Astrocyte (in vitro differentiated cells and primary cell): ENCODE measurements at regions not wholly inside any gene's neighbourhood (a gene's known extent, or its start where the extent isn't known, plus 50 kb on each side); places are given as distances from the start of the nearest gene placed in this dataset.

Experiments used
- DNase-seq: peaks from one replicate; pipeline ENCODE4 v3.0.0-alpha.2; 2010; ENCODE audit warnings: low read depth
- FAIRE-seq: peaks from 2 replicates; lab custom pipeline; 2011; peaks lifted over from hg19 to GRCh38; lab: Jason Lieb, UNC
- H2AFZ ChIP-seq: 2 replicates; pipeline ENCODE4 v1.6.0; 2012; ENCODE audit warnings: low read depth, low read length, inconsistent platforms
- H3K27ac ChIP-seq: 2 replicates; pipeline ENCODE4 v1.5.1; 2011; ENCODE audit warnings: low read depth, low read length, inconsistent platforms
- H3K27me3 ChIP-seq: 2 replicates; pipeline ENCODE4 v1.6.0; 2011; ENCODE audit warnings: low read length, inconsistent platforms; ENCODE audit not compliant: insufficient read depth
- H3K36me3 ChIP-seq: 2 replicates; pipeline ENCODE4 v1.5.1; 2011; ENCODE audit warnings: low read length, inconsistent platforms; ENCODE audit not compliant: insufficient read depth
- H3K4me1 ChIP-seq: 2 replicates; pipeline ENCODE4 v1.5.1; 2011; ENCODE audit warnings: low read length, inconsistent platforms; ENCODE audit not compliant: insufficient read depth
- H3K4me2 ChIP-seq: 2 replicates; pipeline ENCODE4 v1.6.0; 2012; ENCODE audit warnings: low read length, inconsistent platforms
- H3K4me3 ChIP-seq: 2 replicates; pipeline ENCODE4 v1.5.1; 2011; ENCODE audit warnings: low read depth, mild to moderate bottlenecking, low read length, inconsistent platforms; ENCODE audit not compliant: insufficient read depth
- H3K79me2 ChIP-seq: 2 replicates; pipeline ENCODE4 v1.6.0; 2012; ENCODE audit warnings: mild to moderate bottlenecking, low read length, inconsistent platforms; ENCODE audit not compliant: insufficient read depth
- H3K9ac ChIP-seq: 2 replicates; pipeline ENCODE4 v1.6.0; 2012; ENCODE audit warnings: mild to moderate bottlenecking, low read length, inconsistent platforms
- H3K9me3 ChIP-seq: 2 replicates; pipeline ENCODE4 v1.5.1; 2012; ENCODE audit warnings: low read depth, mild to moderate bottlenecking, low read length, inconsistent platforms; ENCODE audit not compliant: insufficient read depth
- H4K20me1 ChIP-seq: 2 replicates; pipeline ENCODE4 v1.6.0; 2012; ENCODE audit warnings: low read length, inconsistent platforms; ENCODE audit not compliant: insufficient read depth
- H3K27ac Mint-ChIP-seq: one replicate; pipeline ENCODE4 v1.8.0; 2021; ENCODE audit warnings: mild to moderate bottlenecking, mixed read lengths; ENCODE audit not compliant: unreplicated experiment
- H3K27me3 Mint-ChIP-seq: one replicate; pipeline ENCODE4 v1.8.0; 2021; ENCODE audit warnings: low read depth, mixed read lengths; ENCODE audit not compliant: unreplicated experiment
- H3K36me3 Mint-ChIP-seq: one replicate; pipeline ENCODE4 v1.8.0; 2021; ENCODE audit warnings: low read depth, mixed read lengths; ENCODE audit not compliant: unreplicated experiment
- H3K4me1 Mint-ChIP-seq: one replicate; pipeline ENCODE4 v1.8.0; 2021; ENCODE audit warnings: low read depth, mixed read lengths; ENCODE audit not compliant: unreplicated experiment
- H3K4me3 Mint-ChIP-seq: one replicate; pipeline ENCODE4 v1.8.0; 2021; ENCODE audit warnings: mild to moderate bottlenecking, moderate library complexity, mixed read lengths; ENCODE audit not compliant: unreplicated experiment
- H3K9me3 Mint-ChIP-seq: one replicate; pipeline ENCODE4 v1.8.0; 2021; ENCODE audit warnings: mild to moderate bottlenecking, mixed read lengths; ENCODE audit not compliant: unreplicated experiment
- EZH2 ChIP-seq: IDR thresholded peaks from 2 replicates; pipeline ENCODE4 v1.6.1; 2012; ENCODE audit warnings: mild to moderate bottlenecking, low read length, inconsistent platforms; ENCODE audit not compliant: insufficient read depth
- TF ChIP-seq, protein P1 (sequence below): IDR thresholded peaks from 2 replicates; pipeline ENCODE4 v1.5.1; 2011; ENCODE audit warnings: low read depth, mild to moderate bottlenecking, inconsistent platforms, low read length, moderate library complexity; ENCODE audit not compliant: insufficient read depth

DNA sequence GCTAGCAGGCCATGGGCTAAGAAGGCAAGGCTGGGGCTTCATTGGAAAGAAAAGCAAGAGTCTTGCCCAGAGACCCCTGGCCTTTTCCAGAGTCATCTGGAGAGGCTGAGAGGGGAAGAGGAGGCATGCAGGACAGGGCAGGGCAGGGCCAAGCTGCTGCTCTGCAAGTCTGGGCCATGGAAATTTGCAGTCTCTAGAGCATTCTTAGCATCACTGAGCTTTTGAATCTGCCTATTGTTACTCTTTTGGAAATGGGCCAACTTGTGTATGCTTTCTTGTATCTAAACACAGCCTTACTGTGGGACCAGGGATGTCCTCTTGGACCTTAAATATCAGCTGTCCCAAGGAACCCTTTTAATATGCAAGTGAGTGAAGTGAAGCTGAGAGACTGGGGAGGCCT, 560.5 kb downstream of the MID1IP1 start:
- H3K27me3 Mint-ChIP-seq: peaks cover 23% of the 10 kb centered on the region
- Histone ChIP-seq H3K9me3 (no peaks in the 10 kb centered on the region), H3K4me2 (no peak overlapping the region), H2AFZ (no peak overlapping the region), H3K36me3 (no peaks in the 10 kb centered on the region), H3K9ac (no peak overlapping the region), H3K27ac (no peak overlapping the region), H3K27me3 (no peaks in the 10 kb centered on the region), H3K79me2 (no peaks in the 10 kb centered on the region), H3K4me3 (no peak overlapping the region), H3K4me1 (no peaks in the 10 kb centered on the region), H4K20me1 (no peaks in the 10 kb centered on the region)
- no peak overlapping the region for H3K4me3 Mint-ChIP-seq
- H3K36me3 Mint-ChIP-seq: no peaks in the 10 kb centered on the region
- DNase-seq: no peak
- H3K4me1 Mint-ChIP-seq: no peaks in the 10 kb centered on the region
- no peak overlapping the region for H3K27ac Mint-ChIP-seq
- peak; percentile 76 for FAIRE-seq
- TF ChIP-seq, protein P1, sequence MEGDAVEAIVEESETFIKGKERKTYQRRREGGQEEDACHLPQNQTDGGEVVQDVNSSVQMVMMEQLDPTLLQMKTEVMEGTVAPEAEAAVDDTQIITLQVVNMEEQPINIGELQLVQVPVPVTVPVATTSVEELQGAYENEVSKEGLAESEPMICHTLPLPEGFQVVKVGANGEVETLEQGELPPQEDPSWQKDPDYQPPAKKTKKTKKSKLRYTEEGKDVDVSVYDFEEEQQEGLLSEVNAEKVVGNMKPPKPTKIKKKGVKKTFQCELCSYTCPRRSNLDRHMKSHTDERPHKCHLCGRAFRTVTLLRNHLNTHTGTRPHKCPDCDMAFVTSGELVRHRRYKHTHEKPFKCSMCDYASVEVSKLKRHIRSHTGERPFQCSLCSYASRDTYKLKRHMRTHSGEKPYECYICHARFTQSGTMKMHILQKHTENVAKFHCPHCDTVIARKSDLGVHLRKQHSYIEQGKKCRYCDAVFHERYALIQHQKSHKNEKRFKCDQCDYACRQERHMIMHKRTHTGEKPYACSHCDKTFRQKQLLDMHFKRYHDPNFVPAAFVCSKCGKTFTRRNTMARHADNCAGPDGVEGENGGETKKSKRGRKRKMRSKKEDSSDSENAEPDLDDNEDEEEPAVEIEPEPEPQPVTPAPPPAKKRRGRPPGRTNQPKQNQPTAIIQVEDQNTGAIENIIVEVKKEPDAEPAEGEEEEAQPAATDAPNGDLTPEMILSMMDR: no peak
- TF ChIP-seq EZH2: no peak
- no peaks in the 10 kb centered on the region for H3K9me3 Mint-ChIP-seq

DNA sequence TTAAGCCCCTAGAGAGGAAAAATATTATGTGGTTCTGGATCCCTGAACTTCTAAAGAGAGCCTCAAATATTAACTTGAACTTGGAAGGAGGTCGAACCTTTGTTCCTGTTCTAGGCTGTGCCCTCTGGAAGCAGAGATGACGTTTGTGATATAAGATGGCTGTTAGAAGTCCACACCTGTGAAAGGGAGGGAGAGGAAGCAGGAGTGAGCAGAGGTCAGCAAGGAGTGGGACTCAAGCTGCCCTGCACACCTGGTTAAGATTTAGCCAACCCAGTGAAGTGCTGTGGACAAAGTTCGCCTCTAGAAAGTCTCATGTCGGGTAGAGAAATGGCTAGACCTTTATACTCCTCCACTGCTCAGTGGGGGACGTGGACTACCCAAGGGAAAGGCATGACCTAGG, 566.2 kb downstream of the MID1IP1 start:
- DNase-seq (no peak), FAIRE-seq (no peak)
- no peak overlapping the region for H3K27ac ChIP-seq
- H3K9ac ChIP-seq: no peak overlapping the region
- no peaks in the 10 kb centered on the region for H3K4me1 Mint-ChIP-seq
- no peaks in the 10 kb centered on the region for H3K36me3 Mint-ChIP-seq
- H3K27me3 Mint-ChIP-seq: peaks cover 34% of the 10 kb centered on the region
- no peaks in the 10 kb centered on the region for H3K9me3 ChIP-seq
- no peak overlapping the region for H3K4me3 Mint-ChIP-seq
- H2AFZ ChIP-seq: no peak overlapping the region
- TF ChIP-seq, protein P1: no peak
- TF ChIP-seq EZH2: no peak
- H3K4me1 ChIP-seq: no peaks in the 10 kb centered on the region
- H3K27me3 ChIP-seq: no peaks in the 10 kb centered on the region
- no peaks in the 10 kb centered on the region for H4K20me1 ChIP-seq
- H3K4me2 ChIP-seq: no peak overlapping the region
- no peak overlapping the region for H3K4me3 ChIP-seq
- no peaks in the 10 kb centered on the region for H3K9me3 Mint-ChIP-seq
- no peak overlapping the region for H3K27ac Mint-ChIP-seq
- no peaks in the 10 kb centered on the region for H3K79me2 ChIP-seq
- no peaks in the 10 kb centered on the region for H3K36me3 ChIP-seq

DNA sequence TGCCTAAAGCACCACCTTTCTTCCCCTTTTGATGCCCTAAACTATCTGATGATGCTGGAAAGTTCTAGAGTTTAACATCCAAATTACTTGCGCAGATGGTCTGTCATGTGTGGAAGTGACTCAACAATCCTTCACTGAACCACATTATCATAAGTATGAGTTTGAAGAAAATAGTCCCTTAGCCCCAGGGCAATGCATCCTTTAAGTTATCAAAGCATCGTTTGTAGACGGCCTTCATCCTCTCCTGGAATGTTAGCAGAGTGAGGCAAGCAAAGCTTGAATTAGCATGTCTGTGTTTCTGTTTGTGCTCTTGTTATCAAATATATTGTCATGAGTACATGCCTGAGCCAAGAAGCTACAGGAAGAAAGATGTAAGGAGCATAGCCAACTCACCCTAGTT, 570.9 kb downstream of the MID1IP1 start:
- H3K79me2 ChIP-seq: no peaks in the 10 kb centered on the region
- Mint-ChIP-seq H3K4me1 (no peaks in the 10 kb centered on the region), H3K27ac (no peak overlapping the region), H3K4me3 (no peak overlapping the region), H3K9me3 (no peaks in the 10 kb centered on the region), H3K36me3 (no peaks in the 10 kb centered on the region), H3K27me3 (peaks cover 42% of the 10 kb centered on the region)
- no peak overlapping the region for H3K4me3 ChIP-seq
- H3K27ac ChIP-seq: no peak overlapping the region
- H3K4me2 ChIP-seq: no peak overlapping the region
- H3K9ac ChIP-seq: no peak overlapping the region
- H3K27me3 ChIP-seq: no peaks in the 10 kb centered on the region
- no peaks in the 10 kb centered on the region for H3K36me3 ChIP-seq
- DNase-seq: no peak
- H3K9me3 ChIP-seq: no peaks in the 10 kb centered on the region
- TF ChIP-seq, protein P1: no peak
- TF ChIP-seq EZH2: no peak
- no peaks in the 10 kb centered on the region for H4K20me1 ChIP-seq
- no peaks in the 10 kb centered on the region for H3K4me1 ChIP-seq
- H2AFZ ChIP-seq: no peak overlapping the region
- FAIRE-seq: peak; percentile 56
